IPS-15b (cell line): ENCODE measurements at regions not wholly inside any gene's neighbourhood (a gene's known extent, or its start where the extent isn't known, plus 50 kb on each side); places are given as distances from the start of the nearest gene placed in this dataset.
"Not testable (repeated sequence)": the region's sequence is repeated elsewhere in the genome, so short reads cannot be mapped to it uniquely, and the experiment has no call there.

ENCODE experiments used
- H3K27me3 ChIP-seq: one replicate; pipeline ENCODE4 v1.6.1; 2013; ENCODE audit warnings: low read length; ENCODE audit not compliant: control insufficient read depth, insufficient read depth
- H3K36me3 ChIP-seq: one replicate; pipeline ENCODE4 v1.6.1; 2013; ENCODE audit warnings: low read length; ENCODE audit not compliant: control insufficient read depth, insufficient read depth
- H3K4me1 ChIP-seq: one replicate; pipeline ENCODE4 v1.6.1; 2013; ENCODE audit warnings: mild to moderate bottlenecking, low read length; ENCODE audit not compliant: control insufficient read depth, insufficient read depth
- H3K4me3 ChIP-seq: one replicate; pipeline ENCODE4 v1.5.1; 2013; ENCODE audit warnings: low read depth, low read length
- H3K9ac ChIP-seq: one replicate; pipeline ENCODE4 v1.6.1; 2013; ENCODE audit warnings: low read depth, mild to moderate bottlenecking, low read length
- H3K9me3 ChIP-seq: one replicate; pipeline ENCODE4 v1.6.1; 2013; ENCODE audit warnings: mild to moderate bottlenecking, low read length; ENCODE audit not compliant: control insufficient read depth, insufficient read depth

GRCh38 chr6:115203381-115203780 lies 857.3 kb downstream of the FRK start:
- Histone ChIP-seq H3K9me3 (no peaks in the 10 kb centered on the region), H3K27me3 (no peaks in the 10 kb centered on the region), H3K36me3 (no peaks in the 10 kb centered on the region), H3K4me3 (no peak overlapping the region), H3K9ac (no peak overlapping the region), H3K4me1 (no peaks in the 10 kb centered on the region)

GRCh38 chr6:115194981-115195638 lies 852.3 kb upstream of the HS3ST5 start:
- Histone ChIP-seq H3K27me3 (no peaks in the 10 kb centered on the region), H3K4me3 (no peak overlapping the region), H3K9me3 (no peaks in the 10 kb centered on the region), H3K9ac (no peak overlapping the region), H3K36me3 (no peaks in the 10 kb centered on the region), H3K4me1 (no peaks in the 10 kb centered on the region)

- Histone ChIP-seq H3K4me1 (no peaks in the 10 kb centered on the region), H3K4me3 (no peak overlapping the region)
Measured at GRCh38 chr6:115191989-115192388, 849.2 kb upstream of the HS3ST5 start.

GRCh38 chr6:115190534-115190933 lies 847.7 kb upstream of the HS3ST5 start:
- Histone ChIP-seq H3K9ac (no peak overlapping the region), H3K4me1 (no peaks in the 10 kb centered on the region), H3K27me3 (no peaks in the 10 kb centered on the region), H3K4me3 (no peak overlapping the region), H3K9me3 (no peaks in the 10 kb centered on the region), H3K36me3 (no peaks in the 10 kb centered on the region)

More at GRCh38 chr6:115191989-115192388, 849.2 kb upstream of the HS3ST5 start:
- Histone ChIP-seq H3K9me3 (no peaks in the 10 kb centered on the region), H3K27me3 (no peaks in the 10 kb centered on the region), H3K9ac (no peak overlapping the region), H3K36me3 (no peaks in the 10 kb centered on the region)

- H3K4me3 ChIP-seq, H3K27me3 ChIP-seq, H3K9me3 ChIP-seq: not testable (repeated sequence)
Measured at GRCh38 chr6:115175456-115175855, 832.6 kb upstream of the HS3ST5 start.

GRCh38 chr6:115165912-115166311 lies 823.1 kb upstream of the HS3ST5 start:
- not testable (repeated sequence) for H3K36me3 ChIP-seq

More at GRCh38 chr6:115175456-115175855, 832.6 kb upstream of the HS3ST5 start:
- H3K9ac ChIP-seq, H3K36me3 ChIP-seq, H3K4me1 ChIP-seq: not testable (repeated sequence)

GRCh38 chr6:115159733-115160132 lies 816.9 kb upstream of the HS3ST5 start:
- Histone ChIP-seq H3K27me3 (no peaks in the 10 kb centered on the region), H3K9ac (no peak overlapping the region), H3K36me3 (no peaks in the 10 kb centered on the region), H3K4me1 (no peaks in the 10 kb centered on the region), H3K4me3 (no peak overlapping the region), H3K9me3 (no peaks in the 10 kb centered on the region)

More at GRCh38 chr6:115165912-115166311, 823.1 kb upstream of the HS3ST5 start:
- H3K4me3 ChIP-seq, H3K9me3 ChIP-seq, H3K27me3 ChIP-seq, H3K9ac ChIP-seq, H3K4me1 ChIP-seq: not testable (repeated sequence)

- Histone ChIP-seq H3K9me3 (no peaks in the 10 kb centered on the region), H3K36me3 (no peaks in the 10 kb centered on the region), H3K4me3 (no peak overlapping the region), H3K27me3 (no peaks in the 10 kb centered on the region), H3K9ac (no peak overlapping the region), H3K4me1 (no peaks in the 10 kb centered on the region)
Measured at GRCh38 chr6:115137910-115138309, 795.1 kb upstream of the HS3ST5 start.

- Histone ChIP-seq H3K4me1 (no peaks in the 10 kb centered on the region), H3K9ac (no peak overlapping the region), H3K4me3 (no peak overlapping the region), H3K36me3 (no peaks in the 10 kb centered on the region), H3K9me3 (no peaks in the 10 kb centered on the region), H3K27me3 (no peaks in the 10 kb centered on the region)
Measured at GRCh38 chr6:115133790-115134189, 791.0 kb upstream of the HS3ST5 start.

GRCh38 chr6:115131709-115132490 lies 789.1 kb upstream of the HS3ST5 start:
- no peaks in the 10 kb centered on the region for H3K36me3 ChIP-seq
- H3K4me1 ChIP-seq, result no peaks in the 10 kb centered on the region
- H3K9me3 ChIP-seq, result no peaks in the 10 kb centered on the region
- H3K4me3 ChIP-seq, result no peak overlapping the region
- no peak overlapping the region for H3K9ac ChIP-seq
- no peaks in the 10 kb centered on the region for H3K27me3 ChIP-seq

- H3K4me1 ChIP-seq, H3K9ac ChIP-seq, H3K4me3 ChIP-seq, H3K9me3 ChIP-seq, H3K27me3 ChIP-seq, H3K36me3 ChIP-seq: not testable (repeated sequence)
Measured at GRCh38 chr6:115121513-115121912, 778.7 kb upstream of the HS3ST5 start.

- no peaks in the 10 kb centered on the region for H3K36me3 ChIP-seq
- no peaks in the 10 kb centered on the region for H3K27me3 ChIP-seq
- H3K9me3 ChIP-seq, result no peaks in the 10 kb centered on the region
- H3K9ac ChIP-seq, result no peak overlapping the region
- no peaks in the 10 kb centered on the region for H3K4me1 ChIP-seq
- no peak overlapping the region for H3K4me3 ChIP-seq
Measured at GRCh38 chr6:115120391-115120790, 777.6 kb upstream of the HS3ST5 start.
